K562 (cell line): ENCODE measurements at regions not wholly inside any gene's neighbourhood (a gene's known extent, or its start where the extent isn't known, plus 50 kb on each side); places are given as distances from the start of the nearest gene placed in this dataset.

Experiments
- ATAC-seq: fragments of 200-7000 bp; cut with Tn5 transposase; 3 replicates; pipeline ENCODE4 v1.9.1; 2020; ENCODE audit warnings: moderate library complexity
- BruUV-seq: library from RNA; stranded (reverse); fragments of 400-500 nt; replicated peaks from 2 replicates; lab custom pipeline; 2021; lab: Mats Ljungman, UMichigan
- CTCF ChIA-PET: fragments of 300-600 bp; formaldehyde crosslinking; extraction: SDS; loops from one replicate; lab custom pipeline; 2021; ENCODE audit warnings: low intra/inter-chr PET ratio; lab: Yijun Ruan, JAX
- POLR2A ChIA-PET: fragments of 300-600, 350-650 bp; sonication (Branson Sonifier 250); formaldehyde crosslinking; extraction: SDS; loops from one replicate; lab custom pipeline; 2021; ENCODE audit warnings: antibody characterized with exemption, inconsistent platforms; lab: Yijun Ruan, JAX
- DNase-seq, 4 experiments: peaks; one replicate each; pipeline versions ENCODE4 v3.0.0 to v3.0.0-alpha.2; 2011 to 2018; ENCODE audit warnings: low spot score in 3 of 4, mixed read lengths in 3 of 4; ENCODE audit errors: extremely low read depth in 1 of 4
- FAIRE-seq: peaks from 2 replicates; lab custom pipeline; 2011; peaks lifted over from hg19 to GRCh38; lab: Jason Lieb, UNC
- H2AFZ ChIP-seq: 2 replicates; pipeline ENCODE4 v1.6.0; 2011; ENCODE audit warnings: low read depth, low read length, control low read depth, inconsistent platforms
- H3K27ac ChIP-seq: fragments of 200-600 bp; 3 replicates; pipeline ENCODE4 v1.8.0; 2011; ENCODE audit warnings: low read depth, mild to moderate bottlenecking, control low read depth, inconsistent platforms, low read length, moderate library complexity, mixed read lengths; ENCODE audit errors: extremely low read depth
- H3K27me3 ChIP-seq, 2 experiments: fragments of 300-600 bp in 1 of 2; 2 replicates in 1 of 2; 3 replicates in 1 of 2; pipeline versions ENCODE4 v1.6.0 to v1.8.0; 2011; ENCODE audit warnings: inconsistent platforms in 2 of 2, low read length in 2 of 2, mild to moderate bottlenecking in 1 of 2, mixed read lengths in 1 of 2, moderate library complexity in 1 of 2; ENCODE audit not compliant: control insufficient read depth in 2 of 2, insufficient read depth in 2 of 2
- H3K36me3 ChIP-seq: fragments of 300-600 bp; 3 replicates; pipeline ENCODE4 v1.8.0; 2011; ENCODE audit warnings: mild to moderate bottlenecking, low read length, inconsistent platforms; ENCODE audit not compliant: control insufficient read depth, insufficient read depth
- H3K4me1 ChIP-seq, 2 experiments: fragments of 200-600 bp in 1 of 2; replicated peaks in 1 of 2; 2 replicates in 1 of 2; 3 replicates in 1 of 2; pipeline versions ENCODE4 v1.5.1 to v1.8.0; 2011; ENCODE audit warnings: inconsistent platforms in 2 of 2, low read length in 2 of 2, mild to moderate bottlenecking in 1 of 2, mixed read lengths in 1 of 2, moderate library complexity in 1 of 2; ENCODE audit not compliant: control insufficient read depth in 2 of 2, insufficient read depth in 2 of 2
- H3K4me2 ChIP-seq: 2 replicates; pipeline ENCODE4 v1.6.1; 2011; ENCODE audit warnings: low read length, control low read depth, inconsistent platforms, mixed read lengths; ENCODE audit not compliant: insufficient read depth
- H3K4me3 ChIP-seq: fragments of 200-600 bp; sonication (generic), shearing (Covaris generic); 2 replicates; pipeline ENCODE4 v1.5.1; 2016; ENCODE audit warnings: control low read depth, inconsistent platforms
- H3K79me2 ChIP-seq: fragments of 200-600 bp; 3 replicates; pipeline ENCODE4 v1.8.0; 2011; ENCODE audit warnings: low read length, inconsistent platforms; ENCODE audit not compliant: control insufficient read depth, insufficient read depth
- H3K9ac ChIP-seq, 2 experiments: 2 replicates each; pipeline versions ENCODE4 v1.6.0 to v1.6.1; 2011; ENCODE audit warnings: low read depth in 2 of 2, low read length in 2 of 2, control low read depth in 1 of 2, inconsistent platforms in 1 of 2, mild to moderate bottlenecking in 1 of 2, mixed read lengths in 1 of 2; ENCODE audit not compliant: insufficient read depth in 1 of 2
- H3K9me1 ChIP-seq: one replicate; pipeline ENCODE4 v1.6.0; 2011; ENCODE audit warnings: inconsistent platforms, mild to moderate bottlenecking, low read length, moderate library complexity; ENCODE audit not compliant: control insufficient read depth, insufficient read depth
- H3K9me3 ChIP-seq: replicated peaks from 2 replicates; pipeline ENCODE4 v1.5.1; 2011; ENCODE audit warnings: low read depth, low read length, inconsistent platforms; ENCODE audit not compliant: control insufficient read depth, insufficient read depth
- H4K20me1 ChIP-seq: replicated peaks from 2 replicates; pipeline ENCODE4 v1.6.1; 2011; ENCODE audit warnings: low read length, inconsistent platforms, mixed read lengths; ENCODE audit not compliant: control insufficient read depth, insufficient read depth
- CTCFL ChIP-seq: IDR thresholded peaks from 2 replicates; pipeline ENCODE4 v1.6.1; 2011; ENCODE audit warnings: borderline replicate concordance, low read depth, mild to moderate bottlenecking, moderate library complexity, low read length; ENCODE audit not compliant: insufficient read depth, poor library complexity, severe bottlenecking
- KLF16 ChIP-seq: IDR thresholded peaks from 2 replicates; pipeline ENCODE4 v1.6.1; 2016; ENCODE audit warnings: antibody characterized with exemption
- MBD2 ChIP-seq: sonication (generic); IDR thresholded peaks from 2 replicates; pipeline ENCODE4 v1.6.1; 2016; ENCODE audit warnings: low read depth, borderline replicate concordance
- RCOR1 ChIP-seq, 2 experiments: IDR thresholded peaks; 2 replicates each; pipeline ENCODE4 v1.6.1; 2012; ENCODE audit warnings: low read depth in 2 of 2, low read length in 2 of 2, borderline replicate concordance in 1 of 2, improper control_type of control experiment in 1 of 2
- RFX1 ChIP-seq: fragments of 450-650 bp; IDR thresholded peaks from 2 replicates; pipeline ENCODE4 v1.6.1; 2016; ENCODE audit warnings: mild to moderate bottlenecking, moderate library complexity
- SFPQ ChIP-seq: fragments of 200-400 bp; formaldehyde crosslinking; IDR thresholded peaks from 2 replicates; pipeline ENCODE4 v1.6.1; 2017; ENCODE audit warnings: mild to moderate bottlenecking, low read depth, low read length, moderate library complexity
- WHSC1 ChIP-seq: IDR thresholded peaks from one replicate; pipeline ENCODE4 v1.6.1; 2012; ENCODE audit warnings: low read length, control low read depth, inconsistent platforms
- ZNF12 ChIP-seq: sonication (generic); formaldehyde crosslinking; IDR thresholded peaks from 2 replicates; pipeline ENCODE4 v1.4.0; 2020; ENCODE audit warnings: mild to moderate bottlenecking, missing genetic modification reagents
- ZNF354B ChIP-seq: fragments of 250-450 bp; sonication (Bioruptor Pico); IDR thresholded peaks from 2 replicates; pipeline ENCODE4 v1.4.0; 2020
- ZNF655 ChIP-seq: fragments of 250-450 bp; sonication (Bioruptor Pico); IDR thresholded peaks from 2 replicates; pipeline ENCODE4 v1.5.0; 2021
- WGBS: fragments of 100-300 bp; shearing (Covaris generic); methylation state at CpG from one replicate; pipeline ENCODE4 v1.1.6; 2016; ENCODE audit warnings: low coverage, mixed read lengths; ENCODE audit not compliant: insufficient coverage; ENCODE audit errors: missing lambda C conversion rate; 5-methylcytosine and 5-hydroxymethylcytosine counted together
- in situ Hi-C: fragments of 300-500 bp; cut with MboI; formaldehyde crosslinking; loops from 4 replicates; pipeline ENCODE4 v1.15.0; 2018; ENCODE audit warnings: inconsistent platforms, mixed read lengths
- intact Hi-C: fragments of 100-400 bp; cut with micrococcal nuclease; formaldehyde crosslinking; loops from 2 replicates; pipeline ENCODE4 v1.14.2; 2022

GRCh38 chr6:22466665-22467245 is 102.6 kb upstream of the HDGFL1 start:
- H3K36me3 ChIP-seq, result no peaks in the 10 kb centered on the region
- FAIRE-seq, result no peak
- H2AFZ ChIP-seq, result no peak overlapping the region
- POLR2A ChIA-PET, result no interaction called here
- H3K9ac ChIP-seq, result no peak overlapping the region
- TF ChIP-seq MBD2, result no peak
- TF ChIP-seq SFPQ, result no peak
- TF ChIP-seq RFX1, result no peak
- TF ChIP-seq ZNF655 (CRISPR knock-in tag), result no peak
- TF ChIP-seq KLF16, result no peak
- TF ChIP-seq WHSC1, result no peak
- no peak for TF ChIP-seq RCOR1 (IDR thresholded peaks at IDR 0.05; ENCODE audit: borderline replicate concordance in 1 of 2, low read depth in 2 of 2, low read length in 2 of 2)
- TF ChIP-seq CTCFL, result no peak
- TF ChIP-seq ZNF354B, result no peak
- no peak for TF ChIP-seq ZNF12 (CRISPR knock-in tag)
- no peaks in the 10 kb centered on the region for H3K27me3 ChIP-seq
- ATAC-seq, result no peak
- no peaks in the 10 kb centered on the region for H3K9me1 ChIP-seq
- BruUV-seq, result no TSS peak
- CTCF ChIA-PET, result no interaction called here
- H3K4me3 ChIP-seq, result no peak overlapping the region
- in situ Hi-C loops (no loop called here), intact Hi-C loops (no loop called here)
- no peaks in the 10 kb centered on the region for H3K79me2 ChIP-seq
- H4K20me1 ChIP-seq, result no peaks in the 10 kb centered on the region
- 1% methylated on average over 4 of the region's 4 CpGs for WGBS
- H3K9me3 ChIP-seq, result no peaks in the 10 kb centered on the region
- no peak overlapping the region for H3K4me2 ChIP-seq
- no peak for DNase-seq
- H3K4me1 ChIP-seq, result no peaks in the 10 kb centered on the region
- no peak overlapping the region for H3K27ac ChIP-seq
